Ascending aorta (tissue), 2 donors: ENCODE measurements at regions not wholly inside any gene's neighbourhood (a gene's known extent, or its start where the extent isn't known, plus 50 kb on each side); places are given as distances from the start of the nearest gene placed in this dataset.
"Not testable (repeated sequence)": the region's sequence is repeated elsewhere in the genome, so short reads cannot be mapped to it uniquely, and the experiment has no call there.

Experiments
- DNase-seq, 2 donors: peaks; one replicate each; pipeline ENCODE4 v3.0.0-alpha.2; 2019; ENCODE audit warnings: low spot score in 2 of 2
- H3K27ac ChIP-seq, 2 donors: fragments of 200-600 bp; sonication (generic); one replicate each; pipeline ENCODE4 v1.5.1; 2016 to 2017; ENCODE audit warnings: mild to moderate bottlenecking in 1 of 2
- H3K27me3 ChIP-seq: fragments of 200-600 bp; sonication (generic); one replicate; pipeline ENCODE4 v1.5.1; 2017
- H3K36me3 ChIP-seq, 2 donors: fragments of 200-600 bp; sonication (generic); one replicate each; pipeline ENCODE4 v1.5.1; 2016
- H3K4me1 ChIP-seq, 2 donors: fragments of 200-600 bp; sonication (generic); one replicate each; pipeline ENCODE4 v1.5.1; 2016 to 2017; ENCODE audit warnings: mild to moderate bottlenecking in 1 of 2
- H3K4me3 ChIP-seq, 2 donors: fragments of 200-600 bp; sonication (generic); one replicate each; pipeline ENCODE4 v1.5.1; 2016 to 2017; ENCODE audit warnings: mild to moderate bottlenecking in 1 of 2
- H3K9me3 ChIP-seq, 2 donors: fragments of 200-600 bp; sonication (generic); one replicate each; pipeline ENCODE4 v1.5.1; 2016
- CTCF ChIP-seq, 3 experiments: fragments of 200-600 bp in 2 of 3; fragments of 450-650 bp in 1 of 3; sonication (generic) in 2 of 3; IDR thresholded peaks; one replicate each; pipeline ENCODE4 v1.5.1; 2016 to 2019; ENCODE audit warnings: antibody characterized with exemption in 3 of 3, mild to moderate bottlenecking in 1 of 3, moderate library complexity in 1 of 3
- intact Hi-C: fragments of 100-400 bp; cut with DNase I; formaldehyde crosslinking; loops from one replicate; pipeline ENCODE4 v1.15.1; 2023

- DNase-seq, result no peak
- intact Hi-C loops, result no loop called here
- Histone ChIP-seq H3K27ac (no peak overlapping the region), H3K4me3 (no peak overlapping the region), H3K36me3 (no peaks in the 10 kb centered on the region), H3K27me3 (no peaks in the 10 kb centered on the region), H3K4me1 (no peaks in the 10 kb centered on the region), H3K9me3 (no peaks in the 10 kb centered on the region)
- no peak for TF ChIP-seq CTCF (IDR thresholded peaks at IDR 0.05)
These were observed 704.2 kb downstream of the EDEM1 start for GRCh38 chr3:5891711-5892110.

- DNase-seq, result no peak
- no peak for TF ChIP-seq CTCF (IDR thresholded peaks at IDR 0.05)
- H3K4me3 ChIP-seq, result no peak overlapping the region
- no peak overlapping the region for H3K27ac ChIP-seq
- intact Hi-C loops, result no loop called here
- no peaks in the 10 kb centered on the region for H3K9me3 ChIP-seq
- no peaks in the 10 kb centered on the region for H3K27me3 ChIP-seq
- H3K4me1 ChIP-seq, result no peaks in the 10 kb centered on the region
- H3K36me3 ChIP-seq, result no peaks in the 10 kb centered on the region
These were observed 710.6 kb downstream of the EDEM1 start for GRCh38 chr3:5898106-5898505.

- DNase-seq, result no peak
- Histone ChIP-seq H3K4me3 (no peak overlapping the region), H3K36me3 (no peaks in the 10 kb centered on the region), H3K27me3 (no peaks in the 10 kb centered on the region), H3K27ac (no peak overlapping the region), H3K4me1 (no peaks in the 10 kb centered on the region), H3K9me3 (no peaks in the 10 kb centered on the region)
- intact Hi-C loops, result no loop called here
- TF ChIP-seq CTCF (IDR thresholded peaks at IDR 0.05), result no peak
These were observed 711.7 kb downstream of the EDEM1 start for GRCh38 chr3:5899014-5899761.

- H3K27me3 ChIP-seq, result no peaks in the 10 kb centered on the region
- no peak for TF ChIP-seq CTCF (IDR thresholded peaks at IDR 0.05)
- H3K36me3 ChIP-seq, result no peaks in the 10 kb centered on the region
- H3K4me3 ChIP-seq, result no peak overlapping the region
- intact Hi-C loops, result no loop called here
- no peaks in the 10 kb centered on the region for H3K9me3 ChIP-seq
- H3K4me1 ChIP-seq, result no peaks in the 10 kb centered on the region
- H3K27ac ChIP-seq, result no peak overlapping the region
- no peak for DNase-seq
These were observed 730.4 kb downstream of the EDEM1 start for GRCh38 chr3:5917932-5918331.

- Histone ChIP-seq H3K9me3 (no peaks in the 10 kb centered on the region), H3K4me1 (no peaks in the 10 kb centered on the region), H3K27me3 (no peaks in the 10 kb centered on the region), H3K36me3 (no peaks in the 10 kb centered on the region), H3K4me3 (no peak overlapping the region), H3K27ac (no peak overlapping the region)
- no peak for DNase-seq
- intact Hi-C loops, result no loop called here
- no peak for TF ChIP-seq CTCF (IDR thresholded peaks at IDR 0.05)
These were observed 731.1 kb downstream of the EDEM1 start for GRCh38 chr3:5918626-5919025.

GRCh38 chr3:5929027-5929426 lies 741.5 kb downstream of the EDEM1 start:
- Histone ChIP-seq H3K27me3 (no peaks in the 10 kb centered on the region), H3K9me3 (no peaks in the 10 kb centered on the region), H3K4me1 (no peaks in the 10 kb centered on the region), H3K4me3 (no peak overlapping the region), H3K27ac (no peak overlapping the region), H3K36me3 (no peaks in the 10 kb centered on the region)
- intact Hi-C loops, result no loop called here
- no peak for TF ChIP-seq CTCF (IDR thresholded peaks at IDR 0.05)
- no peak for DNase-seq

- H3K9me3 ChIP-seq, H3K27ac ChIP-seq, DNase-seq, H3K27me3 ChIP-seq, H3K4me3 ChIP-seq, intact Hi-C loops, H3K36me3 ChIP-seq, H3K4me1 ChIP-seq: not testable (repeated sequence)
These were observed 756.6 kb downstream of the EDEM1 start for GRCh38 chr3:5944061-5944460.
